Activated CD8-positive, alpha-beta memory T cell treated with anti-CD3 and anti-CD28 coated beads, Interleukin-2, amount 50 U/mL, for 1 hour (primary cell): ENCODE measurements at regions not wholly inside any gene's neighbourhood (a gene's known extent, or its start where the extent isn't known, plus 50 kb on each side); places are given as distances from the start of the nearest gene placed in this dataset.
"Not testable (repeated sequence)": the region's sequence is repeated elsewhere in the genome, so short reads cannot be mapped to it uniquely, and the experiment has no call there.

Experiments
- DNase-seq: peaks from one replicate; pipeline ENCODE4 v3.0.0-alpha.2; 2020; ENCODE audit errors: extremely low read depth

DNA sequence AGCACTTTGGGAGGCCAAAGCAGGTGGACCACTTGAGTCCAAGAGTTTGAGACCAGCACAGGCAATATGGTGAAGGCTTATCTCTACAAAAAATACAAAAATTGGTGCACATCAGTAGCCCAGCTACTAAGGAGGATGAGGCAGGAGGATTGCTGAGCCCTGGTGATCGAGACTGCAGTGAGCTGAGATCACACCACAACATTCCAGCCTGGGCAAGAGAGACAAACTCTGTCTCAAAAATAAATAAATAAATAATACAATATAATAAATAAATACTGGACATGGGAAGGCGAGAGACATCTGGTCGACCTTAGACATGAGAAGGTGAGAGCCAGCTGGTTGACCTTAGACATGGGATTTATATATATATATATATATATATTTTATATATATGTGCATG is 119.8 kb upstream of the SLC38A4 start:
- DNase-seq, result no peak

DNA sequence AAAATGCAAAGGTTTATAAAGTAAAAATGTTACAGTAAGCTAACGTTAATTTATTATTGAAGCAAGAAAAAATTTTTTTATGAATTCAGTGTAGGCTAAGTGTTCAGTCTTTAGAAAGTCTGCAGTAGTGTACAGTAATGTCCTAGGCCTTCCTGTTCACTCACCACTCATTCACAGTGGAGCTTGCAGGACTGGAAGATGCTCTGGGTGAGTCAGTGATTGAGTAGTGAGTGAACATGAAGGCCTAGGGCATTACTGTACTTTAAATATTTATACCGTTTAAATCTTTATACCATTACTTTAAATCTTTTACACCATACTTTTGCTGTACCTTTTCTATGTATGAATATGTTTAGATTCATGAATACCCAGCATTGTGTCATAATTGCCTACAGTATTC is 120.3 kb upstream of the SLC38A4 start:
- no peak for DNase-seq

DNA sequence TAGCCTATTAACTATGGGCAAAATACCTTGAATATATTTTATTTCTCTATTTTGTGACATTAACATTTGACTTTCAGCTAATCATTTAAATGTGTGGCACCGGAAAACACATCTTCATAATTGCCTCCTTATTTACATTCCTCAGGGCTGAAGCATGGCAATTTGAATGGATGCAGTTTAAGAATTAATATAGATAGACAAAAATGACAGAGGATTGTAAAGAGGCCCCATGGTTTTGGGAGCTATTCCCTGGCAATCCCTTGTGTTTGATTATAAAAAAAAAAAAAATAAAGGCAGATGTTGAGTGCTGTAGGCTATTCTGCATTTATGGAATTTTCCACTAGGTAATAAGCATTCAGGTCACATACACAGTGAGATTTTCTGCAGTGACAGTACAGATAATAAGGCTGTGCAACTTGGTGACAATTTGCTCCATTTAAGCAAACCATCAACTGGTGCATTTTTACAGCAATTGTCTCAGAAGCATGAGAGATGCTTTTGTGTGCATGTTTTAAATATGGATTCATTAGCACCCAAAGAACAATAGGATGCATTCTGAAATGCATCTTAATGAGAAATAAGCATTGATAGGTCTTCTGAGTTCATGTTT is 123.2 kb upstream of the SLC38A4 start:
- no peak for DNase-seq

DNA sequence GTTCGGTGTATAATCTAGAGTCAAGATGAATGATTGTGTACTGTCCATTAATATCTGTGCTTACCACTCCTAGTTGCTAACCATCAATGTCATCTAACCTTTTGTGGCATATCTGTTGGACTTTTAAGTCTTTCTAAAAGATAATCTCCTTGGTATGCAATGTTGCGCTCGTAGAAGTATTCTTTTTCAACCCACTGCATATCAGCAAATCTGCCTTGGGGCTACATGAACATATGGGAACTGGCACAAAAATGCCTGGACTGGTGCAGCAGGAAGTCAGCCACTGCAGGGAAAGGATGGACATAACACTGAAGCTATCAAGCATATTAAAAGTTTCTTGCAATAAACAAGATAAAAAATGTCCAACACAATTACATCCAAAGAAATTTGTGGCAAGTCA is 124.3 kb upstream of the SLC38A4 start:
- no peak for DNase-seq

DNA sequence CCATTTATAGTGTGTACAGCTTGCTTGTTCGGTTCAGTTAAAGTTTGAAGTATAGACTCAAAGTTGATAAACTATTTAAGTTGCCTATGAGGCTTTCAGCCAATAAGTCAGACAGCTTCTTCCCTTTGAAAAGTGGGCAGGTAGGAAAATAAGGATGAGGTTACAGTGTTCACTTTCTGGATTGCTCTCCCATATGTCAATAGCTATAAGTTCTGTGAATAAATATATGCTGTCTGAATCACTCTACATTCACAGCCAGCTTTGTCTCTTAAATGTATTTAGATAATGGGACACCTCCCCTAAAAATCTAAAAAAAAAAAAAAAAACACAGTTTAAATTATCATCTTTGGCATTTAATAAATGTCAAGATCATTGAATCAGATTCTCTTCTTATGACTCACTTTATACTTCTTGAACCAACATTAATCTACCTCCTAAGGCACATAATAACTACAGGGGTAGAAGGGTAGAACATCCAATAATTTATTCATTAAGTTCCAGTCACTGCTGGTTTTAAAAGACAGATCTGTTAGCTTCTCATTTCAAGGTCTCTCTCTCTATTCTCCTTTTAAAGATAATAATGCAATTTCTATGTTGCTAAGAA is 126.4 kb upstream of the PCED1B start:
- no peak for DNase-seq

DNA sequence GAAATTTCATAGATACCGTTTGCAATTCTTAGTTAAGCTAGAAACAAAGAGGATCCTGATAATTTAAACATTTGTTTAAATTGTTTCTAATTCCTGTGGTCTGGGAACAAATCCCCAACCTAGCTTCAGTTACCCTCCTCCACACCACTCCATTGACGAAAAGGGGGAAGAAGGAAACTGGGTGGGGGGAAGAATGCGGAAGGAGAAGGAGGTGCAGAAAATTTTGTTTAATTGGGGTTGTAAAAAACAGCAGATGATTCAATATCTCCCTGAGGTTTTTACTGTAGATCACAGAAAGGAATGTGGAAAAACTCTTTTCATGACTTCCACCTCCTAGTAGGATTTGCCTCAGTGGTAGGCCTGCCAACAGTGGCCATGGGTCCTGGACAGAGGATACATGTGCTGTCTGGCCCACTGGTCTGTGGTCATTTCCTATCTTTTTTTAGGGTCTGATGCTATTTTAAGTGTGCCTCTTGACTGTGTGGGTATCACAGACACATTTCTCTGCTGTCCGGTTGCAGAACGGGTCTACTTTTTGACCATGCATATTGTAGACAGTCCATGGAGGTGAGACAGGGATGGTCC is 122.9 kb upstream of the PCED1B start:
- DNase-seq, result no peak

DNA sequence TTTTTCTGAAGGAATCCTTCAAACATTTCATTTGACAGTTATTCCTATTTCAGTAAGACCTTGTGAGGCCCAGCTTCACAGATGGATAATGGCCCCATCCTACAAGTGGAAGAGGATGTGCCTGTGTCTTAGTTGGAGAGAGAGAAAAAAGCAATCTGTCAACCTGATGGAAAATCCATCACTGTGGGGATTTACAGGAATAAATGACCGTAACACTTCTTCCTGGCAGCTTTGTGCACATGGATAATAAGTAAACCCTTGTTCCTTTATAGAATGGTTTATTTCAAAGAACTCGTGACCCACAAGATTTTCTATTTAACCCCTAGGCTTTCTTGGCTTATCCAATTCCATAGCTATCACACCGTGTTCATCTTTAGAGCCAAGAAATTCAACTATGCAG is 121.4 kb upstream of the PCED1B start:
- no peak for DNase-seq

DNA sequence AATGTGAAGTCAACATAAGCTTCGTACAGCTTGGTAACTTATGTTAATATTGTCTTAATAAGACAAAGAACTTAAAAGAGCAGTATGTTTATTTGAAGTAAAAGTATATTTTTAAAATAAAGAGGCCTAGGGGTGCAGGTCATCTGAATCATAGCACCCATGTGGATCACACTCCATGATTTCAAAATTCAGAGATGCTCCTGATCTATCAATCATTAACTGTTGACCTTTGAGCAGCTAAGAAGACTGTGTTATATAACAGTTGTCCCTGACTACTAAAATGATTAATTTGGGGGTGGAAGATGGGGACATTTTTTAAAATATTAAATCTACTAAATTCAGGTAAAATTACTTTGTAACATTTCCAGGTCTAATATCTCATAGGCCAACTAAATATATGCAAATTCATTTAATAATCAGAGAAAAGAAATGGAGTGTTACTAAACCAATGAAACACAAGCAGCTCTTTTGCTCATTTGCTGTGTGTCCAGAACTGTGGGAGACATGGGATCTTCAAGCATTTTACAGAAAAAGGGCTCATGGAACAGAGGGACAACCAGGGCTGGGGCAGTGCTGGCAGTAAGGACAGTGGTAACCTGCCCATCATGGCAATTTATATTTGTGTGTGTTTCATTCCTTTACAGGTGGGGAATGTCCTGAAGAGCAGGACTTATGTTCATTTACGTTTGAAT is 120.7 kb upstream of the PCED1B start:
- DNase-seq, result no peak

DNA sequence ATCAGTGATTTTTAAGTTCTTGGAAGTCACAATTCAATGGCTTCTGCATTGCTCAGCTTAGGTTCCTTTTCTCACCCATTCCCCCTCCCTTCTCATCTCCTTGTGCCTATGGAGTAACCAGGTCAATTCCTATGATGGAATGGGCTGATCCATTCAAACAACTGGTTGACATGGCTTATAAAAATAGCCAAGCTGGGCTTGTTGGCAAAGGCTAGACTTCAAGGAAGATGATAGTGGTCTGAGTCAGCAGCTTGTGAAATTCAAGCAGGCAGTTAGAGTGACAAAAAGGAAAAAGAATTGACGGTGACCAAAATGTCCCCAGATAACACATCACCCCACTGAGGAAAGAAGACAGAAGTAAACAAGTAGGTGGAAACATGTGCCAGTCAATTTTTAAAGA is 119.9 kb upstream of the PCED1B start:
- no peak for DNase-seq

DNA sequence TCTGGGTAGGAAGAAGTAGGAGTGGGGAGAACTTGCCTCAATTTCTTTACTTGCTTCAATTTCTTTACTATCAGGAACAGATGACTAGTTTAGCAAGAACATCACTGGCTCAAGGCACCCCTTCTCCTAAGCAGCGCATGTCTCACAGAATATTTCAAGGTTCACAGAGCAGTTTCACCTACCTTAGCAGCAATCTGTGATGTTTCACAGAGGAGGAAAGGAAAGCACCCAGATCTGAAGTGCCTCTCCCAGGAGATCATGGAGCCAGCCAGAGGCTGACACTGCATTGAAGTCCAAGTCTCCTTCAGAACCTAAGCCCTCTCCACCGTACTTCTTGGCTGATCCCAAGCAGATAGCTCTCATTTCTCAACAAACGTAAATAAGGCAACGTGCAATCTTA is 118.7 kb upstream of the PCED1B start:
- DNase-seq, result no peak

DNA sequence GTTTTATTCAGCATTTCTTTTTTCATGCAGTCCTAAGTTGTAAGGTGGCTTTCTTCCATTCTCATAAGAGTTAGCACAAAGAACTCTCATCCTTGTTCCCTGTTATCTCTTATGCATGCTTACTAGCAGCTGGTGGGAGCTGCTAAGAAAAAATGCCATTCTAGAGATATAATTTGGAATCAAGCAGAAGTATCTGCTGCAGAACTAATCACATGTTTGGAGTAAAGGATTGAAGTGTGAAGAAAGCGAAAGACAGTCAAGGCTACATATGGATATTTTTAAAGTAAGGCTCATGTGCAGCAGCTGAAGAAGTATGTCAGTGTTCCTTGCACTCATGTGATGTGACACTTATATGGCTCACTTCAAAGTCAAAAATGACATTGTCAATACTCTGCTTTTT is 116.2 kb upstream of the PCED1B start:
- no peak for DNase-seq

DNA sequence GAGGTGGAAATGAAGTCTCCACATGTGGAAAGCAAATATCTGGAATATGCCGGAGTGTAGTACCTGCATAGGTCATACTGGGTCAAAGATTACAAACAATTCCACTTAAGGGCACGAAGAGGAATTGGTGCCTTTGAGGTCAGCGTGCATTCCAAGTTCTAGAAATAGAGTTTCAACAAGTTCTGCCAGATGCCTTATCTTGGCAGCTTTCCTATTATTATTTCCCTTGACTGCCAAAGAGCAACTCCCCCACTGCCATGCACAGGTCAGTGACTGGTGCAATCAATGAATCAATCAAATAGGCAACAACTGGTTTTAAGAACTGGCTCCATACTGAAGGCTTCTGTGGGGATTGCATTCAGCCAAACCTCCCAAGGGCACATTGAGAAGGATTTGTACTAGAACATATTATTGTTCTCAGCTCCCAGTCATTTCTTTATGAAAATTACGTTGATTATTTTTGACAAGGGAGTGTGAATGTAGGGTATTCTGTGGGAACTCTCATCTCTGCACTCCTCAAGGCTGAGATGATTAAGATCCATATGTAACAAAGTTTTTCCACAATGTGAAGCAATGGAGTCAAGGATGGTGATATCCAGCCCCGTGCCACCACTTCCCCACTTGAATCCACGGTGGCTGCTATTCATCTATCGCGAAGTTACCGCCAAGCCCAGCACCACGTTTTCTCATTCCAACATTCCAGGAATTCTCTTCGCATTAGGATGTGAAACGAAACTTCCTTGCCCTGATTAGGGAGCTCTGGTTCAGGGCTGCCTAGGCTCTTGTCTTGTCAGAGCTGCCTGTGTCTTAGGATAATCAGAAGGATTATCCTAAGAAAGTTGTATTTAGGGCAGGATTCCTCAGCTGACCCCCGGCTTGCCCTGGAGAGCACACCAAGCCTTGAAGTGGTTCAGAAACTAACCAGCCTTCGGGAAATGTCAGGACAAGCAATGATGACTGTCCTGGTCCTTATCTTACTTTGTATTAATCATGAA is 115.1 kb upstream of the PCED1B start:
- no peak for DNase-seq

DNA sequence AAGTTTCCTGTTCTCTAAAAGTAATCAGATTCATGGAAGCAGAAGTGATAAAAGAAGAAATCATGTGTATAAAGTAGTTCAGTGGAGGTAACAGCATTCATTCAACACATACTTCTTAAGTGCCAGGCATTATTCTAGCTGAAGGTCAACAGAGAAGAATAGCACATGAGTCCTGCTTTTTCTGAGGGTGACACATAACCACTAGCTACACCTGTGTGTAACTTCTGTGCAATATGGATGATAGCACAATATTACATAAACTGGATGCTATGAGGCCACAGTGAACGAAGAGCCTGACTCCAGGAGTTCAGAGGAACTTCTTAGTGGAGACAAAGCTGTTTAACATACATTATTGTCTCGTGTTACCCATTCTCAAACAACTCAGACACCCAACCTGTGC is 114.3 kb upstream of the PCED1B start:
- no peak for DNase-seq

DNA sequence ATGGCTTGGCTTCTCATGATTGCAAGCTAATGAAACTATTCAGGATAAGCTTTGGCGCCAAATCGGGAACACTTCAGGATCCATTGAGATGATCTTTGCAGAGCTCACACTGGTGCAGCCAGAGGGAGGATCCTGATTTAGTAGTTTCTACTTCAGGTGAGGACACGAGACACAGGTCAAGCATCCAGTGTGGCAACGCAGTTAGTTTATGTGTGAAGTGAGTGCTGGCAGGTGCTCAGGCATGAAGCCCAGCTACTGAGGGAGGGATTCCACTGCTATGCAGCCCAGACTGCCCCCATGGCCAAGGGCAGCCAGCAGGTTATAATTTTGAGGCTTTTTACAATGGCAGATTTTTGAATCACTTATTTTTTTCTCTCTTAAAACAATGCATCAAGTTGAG is 113.5 kb upstream of the PCED1B start:
- DNase-seq, result no peak

DNA sequence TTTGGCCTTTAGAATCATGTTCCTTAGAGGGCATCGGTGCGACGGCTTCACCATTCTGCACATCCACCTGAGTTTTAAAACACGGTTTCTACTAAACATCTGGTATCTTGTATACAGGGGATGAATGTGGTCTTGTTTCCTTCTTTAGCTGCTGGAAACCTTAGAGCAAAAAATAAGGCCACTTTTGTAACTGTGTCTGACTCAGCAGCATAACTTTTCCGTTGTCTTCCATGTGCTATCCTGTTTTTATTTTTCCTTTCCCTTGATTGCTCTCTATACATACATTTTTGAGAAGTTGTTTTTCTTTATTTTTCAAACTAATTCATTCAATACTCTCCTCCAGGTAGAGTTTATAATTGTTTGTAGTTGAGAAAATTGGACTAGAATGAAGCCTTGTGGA is 108.8 kb upstream of the PCED1B start:
- DNase-seq, result no peak

DNA sequence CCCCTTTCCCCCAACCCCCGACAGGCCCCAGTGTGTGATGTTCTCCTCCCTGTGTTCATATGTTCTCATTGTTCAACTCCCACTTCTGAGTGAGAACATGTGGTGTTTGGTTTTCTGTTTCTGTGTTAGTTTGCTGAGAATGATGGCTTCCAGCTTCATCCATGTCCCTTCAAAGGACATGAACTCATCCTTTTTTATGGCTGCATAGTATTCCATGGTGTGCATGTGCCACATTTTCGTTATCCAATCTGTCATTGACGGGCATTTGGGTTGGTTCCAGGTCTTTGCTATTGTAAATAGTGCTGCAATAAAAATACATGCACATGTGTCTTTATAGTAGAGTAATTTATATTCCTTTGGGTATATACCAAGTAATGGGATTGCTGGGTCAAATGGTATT is 105.5 kb upstream of the PCED1B start:
- not testable (repeated sequence) for DNase-seq

DNA sequence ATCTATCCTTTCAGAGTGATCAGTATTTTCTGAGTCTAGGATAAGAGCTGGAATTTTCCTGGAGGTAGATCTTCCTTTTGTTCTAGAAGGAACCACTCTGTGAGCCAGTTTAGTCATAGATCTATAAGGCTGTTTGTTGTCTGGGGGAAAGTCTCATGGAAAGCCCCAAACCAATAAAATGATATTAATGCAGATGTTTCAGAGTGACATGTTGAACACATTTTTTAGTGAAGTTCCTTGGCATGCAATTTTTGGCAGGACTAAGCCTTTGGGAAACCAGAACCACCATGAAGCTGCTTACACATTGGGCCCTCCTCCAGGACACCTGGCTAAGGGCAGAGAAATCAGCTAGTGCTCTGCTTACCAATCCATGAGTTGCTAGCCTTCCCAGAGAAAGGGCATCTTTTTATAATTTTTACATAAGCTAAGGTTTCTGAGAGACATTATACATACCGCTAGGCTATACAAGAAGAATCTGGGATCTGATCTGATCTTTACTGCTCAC is 101.5 kb upstream of the PCED1B start:
- no peak for DNase-seq

DNA sequence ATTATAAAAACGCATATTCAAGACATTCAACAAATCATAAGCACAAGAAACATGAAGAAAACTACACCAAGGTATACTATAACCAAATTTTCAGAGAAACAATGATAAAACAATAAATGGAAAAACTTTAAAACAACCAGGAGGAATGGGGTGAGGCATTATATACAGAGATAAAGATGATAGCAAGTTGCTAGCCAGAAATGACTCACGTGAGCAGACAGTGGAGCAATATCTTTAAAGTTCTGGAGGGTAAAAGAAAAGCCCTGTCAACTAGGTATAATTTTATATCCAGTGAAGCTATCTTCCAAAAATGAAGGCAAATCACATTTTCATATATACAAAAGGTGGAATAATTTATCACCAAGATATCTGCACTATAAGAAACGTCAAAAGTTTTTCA is 97.8 kb upstream of the PCED1B start:
- no peak for DNase-seq

DNA sequence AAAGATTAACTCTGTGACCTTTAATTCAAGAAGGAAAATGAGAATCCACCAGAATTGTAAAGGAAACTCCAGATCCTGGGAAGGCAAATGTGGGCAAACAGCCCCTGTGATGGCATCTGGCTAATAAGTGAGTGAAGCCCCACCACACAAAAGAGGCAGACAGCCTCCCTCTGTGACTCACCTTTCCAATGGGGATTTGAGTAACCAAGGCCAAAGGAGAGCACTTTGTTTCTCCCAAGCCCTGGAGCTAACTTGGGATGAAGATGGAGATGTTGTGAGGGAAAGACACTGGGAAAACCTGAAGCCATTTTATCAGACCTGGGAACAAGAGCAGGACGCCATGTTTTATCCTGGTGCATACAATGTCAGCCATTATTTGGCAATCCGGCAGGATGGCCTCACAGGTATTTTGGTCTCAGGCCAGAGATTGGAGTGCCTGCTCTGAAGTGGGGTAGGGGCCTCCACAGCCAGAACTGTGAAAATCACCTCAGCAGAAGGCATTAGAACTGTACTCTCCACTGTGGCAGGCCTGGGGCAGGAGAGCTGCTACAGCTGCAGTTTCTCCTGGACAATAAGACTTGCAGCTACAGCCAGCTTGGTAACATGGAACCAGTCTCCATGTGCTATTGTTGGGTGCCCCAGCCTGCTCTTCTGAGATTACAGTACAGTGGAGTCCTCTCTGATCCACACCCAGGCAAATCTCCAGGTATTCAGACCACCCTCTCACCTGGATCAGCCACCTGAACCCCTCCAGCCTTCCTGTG is 96.6 kb upstream of the PCED1B start:
- DNase-seq, result no peak

DNA sequence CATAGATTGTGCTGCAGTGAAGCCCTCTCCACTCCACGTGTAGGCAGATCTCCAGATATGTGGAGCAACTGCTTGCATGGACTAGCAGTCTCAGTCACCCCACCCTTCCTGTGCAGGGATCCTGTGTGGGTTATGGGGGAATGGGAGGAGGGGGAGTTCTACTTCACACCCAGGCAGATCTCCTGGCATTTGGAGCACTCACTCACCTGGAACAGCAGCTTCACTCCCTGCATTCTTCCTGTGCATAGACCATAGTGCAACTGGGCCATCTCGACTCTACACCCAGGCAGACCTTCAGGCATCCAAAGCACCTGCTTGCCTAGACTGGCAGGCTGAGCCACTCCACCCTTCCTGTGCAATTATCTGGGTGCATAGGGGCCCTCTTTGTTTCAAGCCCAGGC is 96.0 kb upstream of the PCED1B start:
- no peak for DNase-seq
